ENCODE measurements at regions not wholly inside any gene's neighbourhood (a gene's known extent, or its start where the extent isn't known, plus 50 kb on each side); places are given as distances from the start of the nearest gene placed in this dataset.

DNA sequence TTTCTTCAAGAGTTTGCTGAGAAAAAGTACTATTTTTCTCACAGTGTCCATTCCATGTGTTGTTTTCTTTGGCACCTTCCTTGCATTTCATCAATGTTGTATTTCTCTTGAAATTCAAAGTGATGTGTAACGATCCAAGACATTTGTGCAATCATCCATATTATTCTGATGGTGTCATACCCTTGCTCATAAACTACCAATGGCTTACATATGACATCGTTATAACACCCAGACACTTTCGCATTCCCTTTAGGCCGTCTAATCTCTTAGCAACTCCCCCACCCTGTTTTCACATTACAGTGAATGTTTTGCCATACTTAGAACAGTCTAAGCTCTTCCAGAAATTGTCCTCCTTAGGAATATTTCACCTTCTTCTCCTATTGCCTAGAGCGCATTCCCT is 1779.0 kb downstream of the PCDH7 start:
- no peak for DNase-seq (ENCODE audit: extremely low spot score)
- POLR2A ChIA-PET, result no interaction called here
- CTCF ChIA-PET, result no interaction called here
- TF ChIP-seq, protein P1, sequence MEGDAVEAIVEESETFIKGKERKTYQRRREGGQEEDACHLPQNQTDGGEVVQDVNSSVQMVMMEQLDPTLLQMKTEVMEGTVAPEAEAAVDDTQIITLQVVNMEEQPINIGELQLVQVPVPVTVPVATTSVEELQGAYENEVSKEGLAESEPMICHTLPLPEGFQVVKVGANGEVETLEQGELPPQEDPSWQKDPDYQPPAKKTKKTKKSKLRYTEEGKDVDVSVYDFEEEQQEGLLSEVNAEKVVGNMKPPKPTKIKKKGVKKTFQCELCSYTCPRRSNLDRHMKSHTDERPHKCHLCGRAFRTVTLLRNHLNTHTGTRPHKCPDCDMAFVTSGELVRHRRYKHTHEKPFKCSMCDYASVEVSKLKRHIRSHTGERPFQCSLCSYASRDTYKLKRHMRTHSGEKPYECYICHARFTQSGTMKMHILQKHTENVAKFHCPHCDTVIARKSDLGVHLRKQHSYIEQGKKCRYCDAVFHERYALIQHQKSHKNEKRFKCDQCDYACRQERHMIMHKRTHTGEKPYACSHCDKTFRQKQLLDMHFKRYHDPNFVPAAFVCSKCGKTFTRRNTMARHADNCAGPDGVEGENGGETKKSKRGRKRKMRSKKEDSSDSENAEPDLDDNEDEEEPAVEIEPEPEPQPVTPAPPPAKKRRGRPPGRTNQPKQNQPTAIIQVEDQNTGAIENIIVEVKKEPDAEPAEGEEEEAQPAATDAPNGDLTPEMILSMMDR (IDR thresholded peaks at IDR 0.05; ENCODE audit: control extremely low read depth, extremely low read depth, low read depth, missing control alignments), result no peak

DNA sequence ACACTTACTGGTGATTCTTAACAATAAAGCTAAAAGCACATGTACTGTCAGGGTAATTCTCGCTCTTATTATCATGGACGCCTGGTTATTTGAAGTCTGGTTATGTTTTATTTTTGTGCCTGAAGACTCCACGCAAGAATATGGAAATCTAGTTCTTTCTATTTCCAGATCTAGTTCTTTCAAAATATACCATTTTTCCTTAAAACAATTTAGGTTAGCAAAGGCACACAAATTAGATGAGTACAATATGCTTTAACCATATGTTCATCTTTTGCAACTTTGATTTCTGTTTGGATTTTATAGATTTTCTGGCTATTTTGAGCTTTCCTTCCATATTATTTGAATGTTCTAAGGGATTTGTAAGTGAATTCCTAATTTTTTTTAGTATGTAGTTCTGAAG is 1783.1 kb downstream of the PCDH7 start:
- POLR2A ChIA-PET, result no interaction called here
- TF ChIP-seq, protein P1 (IDR thresholded peaks at IDR 0.05; ENCODE audit: control extremely low read depth, extremely low read depth, low read depth, missing control alignments), result no peak
- DNase-seq (ENCODE audit: extremely low spot score), result no peak
- CTCF ChIA-PET, result interaction anchor here (1.2 kb wide), 1 partner anchor 10 kb away, joined by 4 read pairs; no protein-coding TSS in a partner anchor

DNA sequence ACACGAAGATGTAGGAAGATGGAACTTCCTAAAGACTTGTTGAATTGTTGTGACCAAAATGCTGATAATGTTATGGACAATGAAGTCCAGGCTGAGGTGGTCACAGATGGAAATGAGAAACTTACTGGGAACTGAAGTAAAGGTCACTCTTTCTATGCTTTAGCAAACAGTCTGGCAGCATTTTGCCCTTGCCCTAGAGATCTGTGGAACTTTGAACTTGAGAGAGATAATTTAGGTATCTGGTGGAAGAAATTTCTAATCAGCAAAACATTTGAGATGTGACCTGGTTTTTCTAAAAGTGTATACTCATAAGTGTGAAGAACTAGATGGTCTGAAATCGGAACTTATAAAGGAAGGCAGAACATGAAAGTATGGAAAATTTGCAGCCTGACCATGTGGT is 1785.9 kb downstream of the PCDH7 start:
- no peak for DNase-seq (ENCODE audit: extremely low spot score)
- ChIA-PET CTCF (no interaction called here), POLR2A (no interaction called here)
- TF ChIP-seq, protein P1 (IDR thresholded peaks at IDR 0.05; ENCODE audit: control extremely low read depth, extremely low read depth, low read depth, missing control alignments), result no peak

DNA sequence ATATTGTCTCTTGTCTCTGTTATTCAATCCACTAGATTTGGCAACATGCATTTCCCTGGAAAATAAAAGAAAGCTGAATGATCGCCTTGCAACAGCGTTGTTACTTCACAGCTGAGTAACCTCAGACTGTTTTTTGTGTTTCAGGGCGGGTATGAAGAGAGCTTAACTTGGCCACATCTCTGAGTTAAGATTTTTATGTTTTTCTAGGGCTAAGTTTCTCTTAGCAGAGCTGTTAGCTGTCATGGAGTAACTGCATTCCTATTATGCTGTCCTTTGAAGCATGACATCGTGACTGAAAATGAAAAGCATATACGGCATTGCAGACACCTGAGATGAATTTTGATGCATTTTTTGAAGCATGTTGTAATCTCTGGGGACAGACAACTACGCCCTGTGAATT is 1798.9 kb downstream of the PCDH7 start:
- ChIA-PET POLR2A (no interaction called here), CTCF (interaction anchor here (1.0 kb wide), 1 partner anchor 29 kb away, joined by 3 read pairs; no protein-coding TSS in a partner anchor)
- no peak for DNase-seq (ENCODE audit: extremely low spot score)
- TF ChIP-seq, protein P1 (IDR thresholded peaks at IDR 0.05; ENCODE audit: control extremely low read depth, extremely low read depth, low read depth, missing control alignments), result no peak

DNA sequence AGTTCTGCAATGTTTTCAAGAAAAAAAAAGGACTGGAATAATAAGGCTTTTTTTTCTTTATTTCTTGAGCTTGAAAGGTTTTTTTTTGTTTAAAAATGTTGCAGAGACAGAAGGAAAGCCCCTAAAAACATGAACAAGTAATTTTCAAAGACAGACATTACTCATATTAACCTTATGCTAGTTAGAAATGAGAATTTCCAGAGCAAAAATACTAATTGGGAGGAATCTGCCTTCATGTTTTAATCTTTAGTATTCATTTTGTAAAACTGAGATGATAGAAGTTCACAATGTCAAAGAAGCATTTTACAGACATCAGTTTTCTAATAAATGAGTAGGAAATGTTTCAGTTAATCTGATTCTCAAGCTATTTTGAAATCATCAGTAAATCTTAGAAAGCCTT is 1805.3 kb downstream of the PCDH7 start:
- CTCF ChIA-PET, result no interaction called here
- TF ChIP-seq, protein P1 (IDR thresholded peaks at IDR 0.05; ENCODE audit: control extremely low read depth, extremely low read depth, low read depth, missing control alignments), result no peak
- no peak for DNase-seq (ENCODE audit: extremely low spot score)
- POLR2A ChIA-PET, result no interaction called here

DNA sequence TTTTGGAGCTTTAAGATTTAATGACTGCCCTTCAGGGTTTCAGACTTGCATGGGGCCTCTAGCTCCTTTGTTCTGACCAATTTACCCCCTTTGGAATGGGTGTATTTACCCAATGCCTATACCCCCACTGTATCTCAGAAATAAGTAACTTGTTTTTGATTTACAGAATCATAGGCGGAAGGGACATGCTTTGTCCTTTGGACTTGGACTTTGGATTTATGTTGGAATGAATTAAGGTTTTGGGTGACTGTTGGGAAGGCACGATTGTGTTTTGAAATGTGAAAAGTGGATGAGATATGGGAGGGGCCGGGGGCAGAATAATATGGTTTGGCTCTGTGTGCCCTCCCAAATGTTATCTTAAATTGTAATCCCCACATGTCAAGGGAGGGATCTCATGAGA is 1824.7 kb downstream of the PCDH7 start:
- TF ChIP-seq, protein P1 (IDR thresholded peaks at IDR 0.05; ENCODE audit: control extremely low read depth, extremely low read depth, low read depth, missing control alignments), result no peak
- CTCF ChIA-PET, result no interaction called here
- POLR2A ChIA-PET, result no interaction called here
- DNase-seq (ENCODE audit: extremely low spot score), result no peak

DNA sequence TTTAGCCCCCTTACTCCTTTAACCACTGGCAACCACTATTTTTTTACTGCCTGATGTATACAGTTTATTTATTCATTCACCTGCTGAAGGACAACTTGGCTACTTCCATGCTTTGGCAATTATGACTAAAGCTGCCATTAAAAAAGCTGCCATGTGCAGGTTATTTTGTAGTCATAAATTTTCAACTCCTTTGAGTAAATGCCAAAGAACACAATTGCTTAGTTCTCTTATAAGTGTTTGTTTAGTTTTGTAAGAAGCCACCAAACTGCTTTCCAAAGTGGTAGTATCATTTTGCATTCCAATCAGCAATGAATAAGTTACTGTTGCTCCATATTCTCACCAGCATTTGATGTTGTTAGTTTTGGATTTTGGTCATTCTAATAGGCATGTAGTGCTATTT is 1831.8 kb downstream of the PCDH7 start:
- no peak for DNase-seq (ENCODE audit: extremely low spot score)
- TF ChIP-seq, protein P1 (IDR thresholded peaks at IDR 0.05; ENCODE audit: control extremely low read depth, extremely low read depth, low read depth, missing control alignments), result no peak
- POLR2A ChIA-PET, result no interaction called here
- CTCF ChIA-PET, result no interaction called here
